OCI-LY1 (cell line): ENCODE measurements at regions not wholly inside any gene's neighbourhood (a gene's known extent, or its start where the extent isn't known, plus 50 kb on each side); places are given as distances from the start of the nearest gene placed in this dataset.

Experiments used
- CTCF ChIP-seq: fragments of 200-600 bp; sonication (generic), shearing (Covaris generic); IDR thresholded peaks from 2 replicates; pipeline ENCODE4 v1.5.1; 2017; ENCODE audit warnings: mild to moderate bottlenecking, antibody characterized with exemption, low read length, moderate library complexity, mixed read lengths
- EZH2 ChIP-seq: fragments of 200-600 bp; sonication (generic), shearing (Covaris generic); IDR thresholded peaks from 2 replicates; pipeline ENCODE4 v1.8.0; 2017; ENCODE audit warnings: borderline replicate concordance, mixed run types, mild to moderate bottlenecking, antibody characterized with exemption, low read length, moderate library complexity, mixed read lengths

GRCh38 chr9:93808115-93809029, 146.8 kb downstream of the BARX1 start:
- no peak for TF ChIP-seq CTCF
- TF ChIP-seq EZH2 = no peak
